GM23338 (cell line): ENCODE measurements at regions not wholly inside any gene's neighbourhood (a gene's known extent, or its start where the extent isn't known, plus 50 kb on each side); places are given as distances from the start of the nearest gene placed in this dataset.

Experiments
- ATAC-seq: fragments of 200-7000 bp; cut with Tn5 transposase; 3 replicates; pipeline ENCODE4 v1.9.1; 2020
- DNase-seq: peaks from one replicate; pipeline ENCODE4 v3.0.0-alpha.2; 2015; ENCODE audit warnings: low spot score
- H2AFZ ChIP-seq: fragments of 200-600 bp; sonication (generic); 2 replicates; pipeline ENCODE4 v1.8.0; 2016; ENCODE audit warnings: antibody characterized with exemption, mild to moderate bottlenecking, moderate library complexity
- H3F3A ChIP-seq: fragments of 200-600 bp; sonication (generic); replicated peaks from 2 replicates; pipeline ENCODE4 v1.8.0; 2017; ENCODE audit warnings: antibody characterized with exemption, mixed run types, low read depth
- H3K27ac ChIP-seq: fragments of 200-600 bp; sonication (generic); 2 replicates; pipeline ENCODE4 v1.6.1; 2016; ENCODE audit warnings: low read depth
- H3K27me3 ChIP-seq: fragments of 200-600 bp; sonication (generic); 2 replicates; pipeline ENCODE4 v1.8.0; 2016; ENCODE audit warnings: mild to moderate bottlenecking, mixed run types, moderate library complexity; ENCODE audit not compliant: insufficient read depth
- H3K36me3 ChIP-seq: fragments of 200-600 bp; sonication (generic); 2 replicates; pipeline ENCODE4 v1.8.0; 2016; ENCODE audit warnings: mild to moderate bottlenecking; ENCODE audit not compliant: insufficient read depth
- H3K4me1 ChIP-seq: fragments of 200-600 bp; sonication (generic); 2 replicates; pipeline ENCODE4 v1.8.0; 2016; ENCODE audit warnings: mild to moderate bottlenecking, moderate library complexity; ENCODE audit not compliant: insufficient read depth
- H3K4me2 ChIP-seq: fragments of 200-600 bp; sonication (generic); 2 replicates; pipeline ENCODE4 v1.7.1; 2017; ENCODE audit warnings: mixed run types
- H3K4me3 ChIP-seq: fragments of 200-600 bp; sonication (generic); 2 replicates; pipeline ENCODE4 v1.6.1; 2016; ENCODE audit warnings: mixed run types
- H3K79me2 ChIP-seq: fragments of 200-600 bp; sonication (generic); replicated peaks from 2 replicates; pipeline ENCODE4 v1.8.0; 2017; ENCODE audit warnings: mild to moderate bottlenecking; ENCODE audit not compliant: insufficient read depth
- H3K9me2 ChIP-seq: fragments of 200-600 bp; sonication (generic); 2 replicates; pipeline ENCODE4 v1.8.0; 2017; ENCODE audit not compliant: insufficient read depth
- H4K20me1 ChIP-seq: fragments of 200-600 bp; sonication (generic); replicated peaks from 2 replicates; pipeline ENCODE4 v1.8.0; 2017; ENCODE audit warnings: mild to moderate bottlenecking; ENCODE audit not compliant: insufficient read depth
- H3K27ac Mint-ChIP-seq: 2 replicates; pipeline ENCODE4 v1.8.0; 2020; ENCODE audit warnings: inconsistent platforms, mild to moderate bottlenecking, moderate library complexity, mixed read lengths
- H3K27me3 Mint-ChIP-seq: 3 replicates; pipeline ENCODE4 v1.8.0; 2022; ENCODE audit warnings: low read depth, mild to moderate bottlenecking, moderate library complexity, mixed read lengths, inconsistent platforms; ENCODE audit not compliant: insufficient read depth, poor library complexity
- H3K36me3 Mint-ChIP-seq: 3 replicates; pipeline ENCODE4 v1.8.0; 2021; ENCODE audit warnings: low read depth, mild to moderate bottlenecking, inconsistent platforms, moderate library complexity, mixed read lengths
- H3K4me1 Mint-ChIP-seq: 3 replicates; pipeline ENCODE4 v1.8.0; 2020; ENCODE audit warnings: mild to moderate bottlenecking, inconsistent platforms, mixed read lengths
- H3K4me3 Mint-ChIP-seq: 3 replicates; pipeline ENCODE4 v1.8.0; 2021; ENCODE audit warnings: moderate library complexity, mild to moderate bottlenecking, inconsistent platforms, mixed read lengths
- H3K9me3 Mint-ChIP-seq: 3 replicates; pipeline ENCODE4 v1.8.0; 2020; ENCODE audit warnings: moderate library complexity, mild to moderate bottlenecking, inconsistent platforms, mixed read lengths
- CREB1 ChIP-seq: fragments of 250-450 bp; sonication (Bioruptor Pico); IDR thresholded peaks from 2 replicates; pipeline ENCODE4 v1.5.0; 2020; ENCODE audit warnings: low read depth, mild to moderate bottlenecking, moderate library complexity
- EZH2 ChIP-seq: fragments of 200-600 bp; sonication (generic); IDR thresholded peaks from one replicate; pipeline ENCODE4 v1.8.0; 2017; ENCODE audit warnings: antibody characterized with exemption, mild to moderate bottlenecking, low read depth; ENCODE audit not compliant: unreplicated experiment
- EZH2phosphoT487 ChIP-seq: fragments of 200-600 bp; sonication (generic); IDR thresholded peaks from one replicate; pipeline ENCODE4 v1.8.1; 2018; ENCODE audit warnings: antibody characterized with exemption; ENCODE audit not compliant: unreplicated experiment
- JUNB ChIP-seq: IDR thresholded peaks from one replicate; pipeline ENCODE4 v1.6.1; 2016; ENCODE audit warnings: antibody characterized with exemption; ENCODE audit not compliant: unreplicated experiment
- NANOG ChIP-seq: IDR thresholded peaks from 2 replicates; pipeline ENCODE4 v1.6.1; 2016; ENCODE audit warnings: antibody characterized with exemption, borderline replicate concordance
- POLR2AphosphoS5 ChIP-seq: IDR thresholded peaks from 2 replicates; pipeline ENCODE4 v1.6.1; 2016; ENCODE audit warnings: antibody characterized with exemption, low read depth
- REST ChIP-seq: IDR thresholded peaks from one replicate; pipeline ENCODE4 v1.6.1; 2018; ENCODE audit warnings: antibody characterized with exemption; ENCODE audit not compliant: unreplicated experiment
- STAT1 ChIP-seq: IDR thresholded peaks from one replicate; pipeline ENCODE4 v1.6.1; 2016; ENCODE audit warnings: antibody characterized with exemption; ENCODE audit not compliant: unreplicated experiment
- ZNF114 ChIP-seq: fragments of 250-450 bp; sonication (Bioruptor Pico); IDR thresholded peaks from 2 replicates; pipeline ENCODE4 v1.5.0; 2020; ENCODE audit warnings: mild to moderate bottlenecking, moderate library complexity
- ZNF331 ChIP-seq: fragments of 250-450 bp; sonication (Bioruptor Pico); IDR thresholded peaks from 2 replicates; pipeline ENCODE4 v1.5.0; 2020; ENCODE audit warnings: low read depth, mild to moderate bottlenecking, moderate library complexity
- TF ChIP-seq, protein P1 (sequence below): IDR thresholded peaks from 2 replicates; pipeline ENCODE4 v1.6.1; 2016; ENCODE audit warnings: antibody characterized with exemption
- TF ChIP-seq, protein P2 (sequence below): fragments of 250-450 bp; sonication (Bioruptor Pico); IDR thresholded peaks from 2 replicates; pipeline ENCODE4 v1.5.0; 2020; ENCODE audit warnings: mild to moderate bottlenecking, moderate library complexity
- TF ChIP-seq, protein P3 (sequence below), 2 experiments: fragments of 200-600 bp in 1 of 2; sonication (generic) in 1 of 2; conservative IDR thresholded peaks; 2 replicates each; pipeline versions ENCODE4 v1.5.1 to v1.6.1; 2016 to 2017; ENCODE audit warnings: antibody characterized with exemption in 2 of 2, low read depth in 2 of 2, mild to moderate bottlenecking in 2 of 2, moderate library complexity in 1 of 2

GRCh38 chr15:62378772-62379498 is 213.8 kb upstream of the C2CD4B start:
- TF ChIP-seq ZNF114 (CRISPR knock-in tag), result no peak
- no peak for TF ChIP-seq NANOG
- TF ChIP-seq CREB1 (CRISPR knock-in tag), result no peak
- TF ChIP-seq STAT1, result no peak
- no peak for TF ChIP-seq POLR2AphosphoS5
- TF ChIP-seq, protein P1, sequence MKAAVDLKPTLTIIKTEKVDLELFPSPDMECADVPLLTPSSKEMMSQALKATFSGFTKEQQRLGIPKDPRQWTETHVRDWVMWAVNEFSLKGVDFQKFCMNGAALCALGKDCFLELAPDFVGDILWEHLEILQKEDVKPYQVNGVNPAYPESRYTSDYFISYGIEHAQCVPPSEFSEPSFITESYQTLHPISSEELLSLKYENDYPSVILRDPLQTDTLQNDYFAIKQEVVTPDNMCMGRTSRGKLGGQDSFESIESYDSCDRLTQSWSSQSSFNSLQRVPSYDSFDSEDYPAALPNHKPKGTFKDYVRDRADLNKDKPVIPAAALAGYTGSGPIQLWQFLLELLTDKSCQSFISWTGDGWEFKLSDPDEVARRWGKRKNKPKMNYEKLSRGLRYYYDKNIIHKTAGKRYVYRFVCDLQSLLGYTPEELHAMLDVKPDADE, result no peak
- no peak for TF ChIP-seq REST
- no peak for TF ChIP-seq ZNF331 (CRISPR knock-in tag)
- TF ChIP-seq, protein P2, sequence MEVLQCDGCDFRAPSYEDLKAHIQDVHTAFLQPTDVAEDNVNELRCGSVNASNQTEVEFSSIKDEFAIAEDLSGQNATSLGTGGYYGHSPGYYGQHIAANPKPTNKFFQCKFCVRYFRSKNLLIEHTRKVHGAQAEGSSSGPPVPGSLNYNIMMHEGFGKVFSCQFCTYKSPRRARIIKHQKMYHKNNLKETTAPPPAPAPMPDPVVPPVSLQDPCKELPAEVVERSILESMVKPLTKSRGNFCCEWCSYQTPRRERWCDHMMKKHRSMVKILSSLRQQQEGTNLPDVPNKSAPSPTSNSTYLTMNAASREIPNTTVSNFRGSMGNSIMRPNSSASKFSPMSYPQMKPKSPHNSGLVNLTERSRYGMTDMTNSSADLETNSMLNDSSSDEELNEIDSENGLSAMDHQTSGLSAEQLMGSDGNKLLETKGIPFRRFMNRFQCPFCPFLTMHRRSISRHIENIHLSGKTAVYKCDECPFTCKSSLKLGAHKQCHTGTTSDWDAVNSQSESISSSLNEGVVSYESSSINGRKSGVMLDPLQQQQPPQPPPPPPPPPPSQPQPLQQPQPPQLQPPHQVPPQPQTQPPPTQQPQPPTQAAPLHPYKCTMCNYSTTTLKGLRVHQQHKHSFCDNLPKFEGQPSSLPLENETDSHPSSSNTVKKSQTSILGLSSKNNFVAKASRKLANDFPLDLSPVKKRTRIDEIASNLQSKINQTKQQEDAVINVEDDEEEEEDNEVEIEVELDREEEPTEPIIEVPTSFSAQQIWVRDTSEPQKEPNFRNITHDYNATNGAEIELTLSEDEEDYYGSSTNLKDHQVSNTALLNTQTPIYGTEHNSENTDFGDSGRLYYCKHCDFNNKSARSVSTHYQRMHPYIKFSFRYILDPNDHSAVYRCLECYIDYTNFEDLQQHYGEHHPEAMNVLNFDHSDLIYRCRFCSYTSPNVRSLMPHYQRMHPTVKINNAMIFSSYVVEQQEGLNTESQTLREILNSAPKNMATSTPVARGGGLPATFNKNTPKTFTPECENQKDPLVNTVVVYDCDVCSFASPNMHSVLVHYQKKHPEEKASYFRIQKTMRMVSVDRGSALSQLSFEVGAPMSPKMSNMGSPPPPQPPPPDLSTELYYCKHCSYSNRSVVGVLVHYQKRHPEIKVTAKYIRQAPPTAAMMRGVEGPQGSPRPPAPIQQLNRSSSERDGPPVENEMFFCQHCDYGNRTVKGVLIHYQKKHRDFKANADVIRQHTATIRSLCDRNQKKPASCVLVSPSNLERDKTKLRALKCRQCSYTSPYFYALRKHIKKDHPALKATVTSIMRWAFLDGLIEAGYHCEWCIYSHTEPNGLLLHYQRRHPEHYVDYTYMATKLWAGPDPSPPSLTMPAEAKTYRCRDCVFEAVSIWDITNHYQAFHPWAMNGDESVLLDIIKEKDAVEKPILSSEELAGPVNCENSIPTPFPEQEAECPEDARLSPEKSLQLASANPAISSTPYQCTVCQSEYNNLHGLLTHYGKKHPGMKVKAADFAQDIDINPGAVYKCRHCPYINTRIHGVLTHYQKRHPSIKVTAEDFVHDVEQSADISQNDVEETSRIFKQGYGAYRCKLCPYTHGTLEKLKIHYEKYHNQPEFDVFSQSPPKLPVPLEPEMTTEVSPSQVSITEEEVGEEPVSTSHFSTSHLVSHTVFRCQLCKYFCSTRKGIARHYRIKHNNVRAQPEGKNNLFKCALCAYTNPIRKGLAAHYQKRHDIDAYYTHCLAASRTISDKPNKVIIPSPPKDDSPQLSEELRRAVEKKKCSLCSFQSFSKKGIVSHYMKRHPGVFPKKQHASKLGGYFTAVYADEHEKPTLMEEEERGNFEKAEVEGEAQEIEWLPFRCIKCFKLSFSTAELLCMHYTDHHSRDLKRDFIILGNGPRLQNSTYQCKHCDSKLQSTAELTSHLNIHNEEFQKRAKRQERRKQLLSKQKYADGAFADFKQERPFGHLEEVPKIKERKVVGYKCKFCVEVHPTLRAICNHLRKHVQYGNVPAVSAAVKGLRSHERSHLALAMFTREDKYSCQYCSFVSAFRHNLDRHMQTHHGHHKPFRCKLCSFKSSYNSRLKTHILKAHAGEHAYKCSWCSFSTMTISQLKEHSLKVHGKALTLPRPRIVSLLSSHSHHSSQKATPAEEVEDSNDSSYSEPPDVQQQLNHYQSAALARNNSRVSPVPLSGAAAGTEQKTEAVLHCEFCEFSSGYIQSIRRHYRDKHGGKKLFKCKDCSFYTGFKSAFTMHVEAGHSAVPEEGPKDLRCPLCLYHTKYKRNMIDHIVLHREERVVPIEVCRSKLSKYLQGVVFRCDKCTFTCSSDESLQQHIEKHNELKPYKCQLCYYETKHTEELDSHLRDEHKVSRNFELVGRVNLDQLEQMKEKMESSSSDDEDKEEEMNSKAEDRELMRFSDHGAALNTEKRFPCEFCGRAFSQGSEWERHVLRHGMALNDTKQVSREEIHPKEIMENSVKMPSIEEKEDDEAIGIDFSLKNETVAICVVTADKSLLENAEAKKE (CRISPR knock-in tag), result no peak
- TF ChIP-seq EZH2phosphoT487, result no peak
- TF ChIP-seq EZH2, result no peak
- no peak for TF ChIP-seq JUNB
- TF ChIP-seq, protein P3, sequence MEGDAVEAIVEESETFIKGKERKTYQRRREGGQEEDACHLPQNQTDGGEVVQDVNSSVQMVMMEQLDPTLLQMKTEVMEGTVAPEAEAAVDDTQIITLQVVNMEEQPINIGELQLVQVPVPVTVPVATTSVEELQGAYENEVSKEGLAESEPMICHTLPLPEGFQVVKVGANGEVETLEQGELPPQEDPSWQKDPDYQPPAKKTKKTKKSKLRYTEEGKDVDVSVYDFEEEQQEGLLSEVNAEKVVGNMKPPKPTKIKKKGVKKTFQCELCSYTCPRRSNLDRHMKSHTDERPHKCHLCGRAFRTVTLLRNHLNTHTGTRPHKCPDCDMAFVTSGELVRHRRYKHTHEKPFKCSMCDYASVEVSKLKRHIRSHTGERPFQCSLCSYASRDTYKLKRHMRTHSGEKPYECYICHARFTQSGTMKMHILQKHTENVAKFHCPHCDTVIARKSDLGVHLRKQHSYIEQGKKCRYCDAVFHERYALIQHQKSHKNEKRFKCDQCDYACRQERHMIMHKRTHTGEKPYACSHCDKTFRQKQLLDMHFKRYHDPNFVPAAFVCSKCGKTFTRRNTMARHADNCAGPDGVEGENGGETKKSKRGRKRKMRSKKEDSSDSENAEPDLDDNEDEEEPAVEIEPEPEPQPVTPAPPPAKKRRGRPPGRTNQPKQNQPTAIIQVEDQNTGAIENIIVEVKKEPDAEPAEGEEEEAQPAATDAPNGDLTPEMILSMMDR (conservative IDR thresholded peaks at IDR 0.05; ENCODE audit: low read depth in 2 of 2), result no peak
- H2AFZ ChIP-seq, result no peak overlapping the region
- H3K4me2 ChIP-seq, result no peak overlapping the region
- H3K36me3 ChIP-seq, result no peaks in the 10 kb centered on the region
- H3K4me3 Mint-ChIP-seq, result no peak overlapping the region
- no peaks in the 10 kb centered on the region for H3K4me1 ChIP-seq
- H4K20me1 ChIP-seq, result no peaks in the 10 kb centered on the region; the same call in 1 of the 2 replicates
- H3K27ac Mint-ChIP-seq, result no peak overlapping the region
- no peaks in the 10 kb centered on the region for H3K27me3 ChIP-seq
- DNase-seq, result no peak
- no peaks in the 10 kb centered on the region for H3K27me3 Mint-ChIP-seq
- ATAC-seq, result no peak
- H3K9me2 ChIP-seq, result no peaks in the 10 kb centered on the region
- no peak overlapping the region for H3K27ac ChIP-seq
- H3K4me3 ChIP-seq, result no peak overlapping the region
- H3K79me2 ChIP-seq, result no peaks in the 10 kb centered on the region
- no peaks in the 10 kb centered on the region for H3F3A ChIP-seq
- H3K4me1 Mint-ChIP-seq, result no peaks in the 10 kb centered on the region
- no peaks in the 10 kb centered on the region for H3K36me3 Mint-ChIP-seq
- H3K9me3 Mint-ChIP-seq, result no peaks in the 10 kb centered on the region
